Stimulated activated CD4-positive, alpha-beta T cell treated with anti-CD3 and anti-CD28 coated beads, TNF-alpha, amount 100 ng/mL, for 48 hours (primary cell): ENCODE measurements at regions not wholly inside any gene's neighbourhood (a gene's known extent, or its start where the extent isn't known, plus 50 kb on each side); places are given as distances from the start of the nearest gene placed in this dataset.

Experiments used
- DNase-seq, 3 donors: peaks; one replicate each; pipeline ENCODE4 v3.0.0-alpha.2; 2020; ENCODE audit warnings: low read depth in 3 of 3

GRCh38 chr2:203813684-203814083 is 53.9 kb upstream of the CTLA4 start:
- no peak for DNase-seq

GRCh38 chr2:203814661-203815540 is 52.7 kb upstream of the CTLA4 start:
- DNase-seq = peak in 2 of 3 donors; percentile 37 to 39

DNA sequence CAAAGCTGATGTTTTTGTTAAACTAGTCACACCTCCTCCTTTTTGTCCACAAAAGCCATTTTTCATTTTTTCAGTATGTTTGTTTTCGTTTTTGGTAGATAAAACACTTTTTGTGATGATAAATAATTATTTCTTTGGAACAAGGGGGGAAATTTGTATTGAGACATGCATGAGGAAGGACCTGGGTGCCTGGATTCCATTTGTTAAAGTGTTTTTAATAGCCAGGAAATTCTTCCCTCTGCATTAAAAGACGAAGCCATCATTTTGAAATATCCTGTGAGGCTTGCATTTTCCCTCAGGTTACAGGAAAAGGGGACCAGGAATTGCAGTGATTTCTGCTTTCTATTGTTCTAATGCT is 52.1 kb upstream of the CTLA4 start:
- DNase-seq = no peak

- no peak for DNase-seq
Observed at GRCh38 chr2:203817147-203817546, 50.4 kb upstream of the CTLA4 start.
